A549 (cell line): ENCODE measurements at regions not wholly inside any gene's neighbourhood (a gene's known extent, or its start where the extent isn't known, plus 50 kb on each side); places are given as distances from the start of the nearest gene placed in this dataset.

Experiments used
- ATAC-seq, 2 experiments: fragments of 200-7000 bp in 1 of 2; fragments of >200 bp in 1 of 2; cut with Nextera tagmentation in 1 of 2; cut with Tn5 transposase in 1 of 2; 3 replicates each; pipeline versions ENCODE4 v1.8.0 to v1.9.1; 2018 to 2020; ENCODE audit warnings: mild to moderate bottlenecking in 1 of 2, moderate library complexity in 1 of 2
- CTCF ChIA-PET: fragments of 300-600 bp; sonication (Branson Sonifier 250); formaldehyde crosslinking; extraction: SDS; loops from one replicate; lab custom pipeline; 2021; ENCODE audit warnings: antibody characterized with exemption, inconsistent platforms; lab: Yijun Ruan, JAX
- POLR2A ChIA-PET: fragments of 350-600 bp; formaldehyde crosslinking; extraction: SDS; loops from one replicate; lab custom pipeline; 2021; ENCODE audit warnings: antibody characterized with exemption, inconsistent platforms; lab: Yijun Ruan, JAX
- DNase-seq, 2 experiments: peaks; one replicate each; pipeline versions ENCODE4 v3.0.0 to v3.0.0-alpha.2; 2011 to 2016; ENCODE audit warnings: low read depth in 1 of 2, low spot score in 1 of 2
- FAIRE-seq: peaks from 2 replicates; lab custom pipeline; 2011; peaks lifted over from hg19 to GRCh38; lab: Jason Lieb, UNC
- H3K27ac ChIP-seq, 2 experiments: fragments of >200 bp; sonication (Bioruptor Twin); formaldehyde crosslinking; 3 replicates each; pipeline ENCODE4 v1.5.1; 2016 to 2017
- H3K4me1 ChIP-seq: fragments of >200 bp; sonication (Bioruptor Twin); formaldehyde crosslinking; 3 replicates; pipeline ENCODE4 v1.6.1; 2016
- H3K4me2 ChIP-seq: fragments of >200 bp; sonication (Bioruptor Twin); formaldehyde crosslinking; 3 replicates; pipeline ENCODE4 v1.6.1; 2016
- H3K4me3 ChIP-seq: fragments of >200 bp; sonication (Bioruptor Twin); formaldehyde crosslinking; 3 replicates; pipeline ENCODE4 v1.5.1; 2016
- H3K9me3 ChIP-seq: fragments of >200 bp; sonication (Bioruptor Twin); formaldehyde crosslinking; 3 replicates; pipeline ENCODE4 v1.6.1; 2016
- ATOH8 ChIP-seq: fragments of 250-450 bp; sonication (Bioruptor Pico); IDR thresholded peaks from 2 replicates; pipeline ENCODE4 v1.5.0; 2020; ENCODE audit warnings: low read depth, mild to moderate bottlenecking, moderate library complexity
- BCL3 ChIP-seq: fragments of >200 bp; sonication (Bioruptor Twin); formaldehyde crosslinking; IDR thresholded peaks from 3 replicates; pipeline ENCODE4 v1.6.1; 2016
- CBX2 ChIP-seq: fragments of 200-600 bp; sonication (generic); IDR thresholded peaks from 2 replicates; pipeline ENCODE4 v1.6.1; 2016; ENCODE audit warnings: low read depth, mild to moderate bottlenecking, borderline replicate concordance
- CEBPB ChIP-seq, 2 experiments: fragments of >200 bp in 1 of 2; sonication (Bioruptor Twin) in 1 of 2; formaldehyde crosslinking in 1 of 2; IDR thresholded peaks; 2 replicates each; pipeline ENCODE4 v1.6.1; 2012 to 2016
- CHD4 ChIP-seq: fragments of 200-600 bp; sonication (generic); IDR thresholded peaks from 2 replicates; pipeline ENCODE4 v1.6.1; 2016; ENCODE audit warnings: antibody characterized with exemption, mild to moderate bottlenecking, borderline replicate concordance
- EHF ChIP-seq: fragments of 250-450 bp; sonication (Bioruptor Pico); IDR thresholded peaks from 2 replicates; pipeline ENCODE4 v1.5.0; 2020; ENCODE audit warnings: mild to moderate bottlenecking
- EHMT2 ChIP-seq: fragments of 200-600 bp; sonication (generic); IDR thresholded peaks from 2 replicates; pipeline ENCODE4 v1.6.1; 2016; ENCODE audit warnings: antibody characterized with exemption, low read depth, mild to moderate bottlenecking, moderate library complexity
- ELK1 ChIP-seq: fragments of 150-350 bp; IDR thresholded peaks from 2 replicates; pipeline ENCODE4 v1.6.1; 2014; ENCODE audit warnings: low read depth, mild to moderate bottlenecking, low read length
- FOSB ChIP-seq: fragments of 250-450 bp; sonication (Bioruptor Pico); IDR thresholded peaks from 2 replicates; pipeline ENCODE4 v1.5.0; 2020; ENCODE audit warnings: mild to moderate bottlenecking, moderate library complexity
- FOSL2 ChIP-seq, 2 experiments: fragments of 450-650 bp in 1 of 2; fragments of >200 bp in 1 of 2; sonication (Bioruptor Twin) in 1 of 2; formaldehyde crosslinking; IDR thresholded peaks; 2 replicates each; pipeline versions ENCODE4 v1.5.0 to v1.6.1; 2016 to 2020; ENCODE audit warnings: mild to moderate bottlenecking in 1 of 2, moderate library complexity in 1 of 2
- FOXS1 ChIP-seq: fragments of 250-450 bp; sonication (Bioruptor Pico); IDR thresholded peaks from 2 replicates; pipeline ENCODE4 v1.5.0; 2020; ENCODE audit warnings: mild to moderate bottlenecking, moderate library complexity
- GATA3 ChIP-seq: IDR thresholded peaks from 2 replicates; pipeline ENCODE4 v1.6.1; 2012; ENCODE audit warnings: borderline replicate concordance
- HDAC2 ChIP-seq: fragments of 200-600 bp; sonication (generic); IDR thresholded peaks from 2 replicates; pipeline ENCODE4 v1.6.1; 2016
- HOXB5 ChIP-seq: fragments of 250-450 bp; sonication (Bioruptor Pico); IDR thresholded peaks from 2 replicates; pipeline ENCODE4 v1.5.0; 2020; ENCODE audit warnings: mild to moderate bottlenecking, moderate library complexity
- JUN ChIP-seq, 2 experiments: fragments of >200 bp; sonication (Bioruptor Twin); formaldehyde crosslinking; IDR thresholded peaks; 2 replicates in 1 of 2; 3 replicates in 1 of 2; pipeline ENCODE4 v1.6.1; 2016 to 2017
- JUNB ChIP-seq: fragments of >200 bp; sonication (Bioruptor Twin); formaldehyde crosslinking; IDR thresholded peaks from 2 replicates; pipeline ENCODE4 v1.6.1; 2016
- KDM1A ChIP-seq: fragments of 200-600 bp; sonication (generic); IDR thresholded peaks from 2 replicates; pipeline ENCODE4 v1.6.1; 2016; ENCODE audit warnings: low read depth, mild to moderate bottlenecking
- KDM5A ChIP-seq: fragments of 200-600 bp; sonication (generic); IDR thresholded peaks from 2 replicates; pipeline ENCODE4 v1.6.1; 2016; ENCODE audit warnings: antibody characterized with exemption, mild to moderate bottlenecking
- MAFK ChIP-seq: fragments of 450-650 bp; IDR thresholded peaks from 2 replicates; pipeline ENCODE4 v1.6.1; 2014; ENCODE audit not compliant: partially characterized antibody
- MAX ChIP-seq: IDR thresholded peaks from 2 replicates; pipeline ENCODE4 v1.6.1; 2012
- MAZ ChIP-seq: fragments of 150-350 bp; IDR thresholded peaks from 2 replicates; pipeline ENCODE4 v1.6.1; 2014; ENCODE audit warnings: antibody characterized with exemption, low read depth, low read length, borderline replicate concordance
- NR3C1 ChIP-seq: fragments of >200 bp; sonication (Bioruptor Twin); formaldehyde crosslinking; IDR thresholded peaks from 3 replicates; pipeline ENCODE4 v1.6.1; 2017
- POLR2AphosphoS2 ChIP-seq: conservative IDR thresholded peaks from 2 replicates; pipeline ENCODE4 v1.6.1; 2012; ENCODE audit warnings: low read length, improper control_type of control experiment, inconsistent platforms
- RAD21 ChIP-seq, 2 experiments: fragments of >200 bp in 1 of 2; sonication (Bioruptor Twin) in 1 of 2; formaldehyde crosslinking in 1 of 2; IDR thresholded peaks in 1 of 2; conservative IDR thresholded peaks in 1 of 2; 2 replicates in 1 of 2; 3 replicates in 1 of 2; pipeline ENCODE4 v1.6.1; 2012 to 2018; ENCODE audit warnings: inconsistent platforms in 1 of 2
- RARB ChIP-seq: fragments of 250-450 bp; sonication (Bioruptor Pico); IDR thresholded peaks from 2 replicates; pipeline ENCODE4 v1.8.0; 2021; ENCODE audit warnings: mild to moderate bottlenecking, moderate library complexity
- RCOR1 ChIP-seq: fragments of 150-350 bp; IDR thresholded peaks from 2 replicates; pipeline ENCODE4 v1.6.1; 2014; ENCODE audit warnings: antibody characterized with exemption, low read length, low read depth
- RFX5 ChIP-seq: fragments of 450-650 bp; IDR thresholded peaks from 2 replicates; pipeline ENCODE4 v1.7.1; 2014; ENCODE audit warnings: antibody characterized with exemption, mild to moderate bottlenecking, moderate library complexity
- SMC3 ChIP-seq: fragments of >200 bp; sonication (Bioruptor Twin); formaldehyde crosslinking; IDR thresholded peaks from 3 replicates; pipeline ENCODE4 v1.6.1; 2018; ENCODE audit warnings: inconsistent platforms
- TP53 ChIP-seq: fragments of 250-450 bp; sonication (Bioruptor Pico); IDR thresholded peaks from 2 replicates; pipeline ENCODE4 v1.5.0; 2021; ENCODE audit warnings: mild to moderate bottlenecking, moderate library complexity
- USF2 ChIP-seq: fragments of 450-650 bp; IDR thresholded peaks from 2 replicates; pipeline ENCODE4 v1.6.1; 2014; ENCODE audit warnings: antibody characterized with exemption
- ZFP36 ChIP-seq: fragments of 450-650 bp; IDR thresholded peaks from 2 replicates; pipeline ENCODE4 v1.6.1; 2014; ENCODE audit warnings: borderline replicate concordance; ENCODE audit not compliant: partially characterized antibody
- ZNF302 ChIP-seq: fragments of 250-450 bp; sonication (Bioruptor Pico); IDR thresholded peaks from 2 replicates; pipeline ENCODE4 v1.9.0; 2021; ENCODE audit warnings: inconsistent platforms, mild to moderate bottlenecking, moderate library complexity
- WGBS: methylation state at CpG from one replicate; pipeline ENCODE4 v1.1.6; 2017; ENCODE audit errors: missing lambda C conversion rate; 5-methylcytosine and 5-hydroxymethylcytosine counted together

GRCh38 chr12:114090211-114090610, 124.1 kb upstream of the RBM19 start:
- Histone ChIP-seq H3K9me3 (no peaks in the 10 kb centered on the region), H3K4me1 (no peaks in the 10 kb centered on the region), H3K27ac (no peak overlapping the region), H3K4me2 (no peak overlapping the region), H3K4me3 (no peak overlapping the region)
- ChIA-PET CTCF (no interaction called here), POLR2A (no interaction called here)
- TF ChIP-seq POLR2AphosphoS2 = no peak
- no peak for TF ChIP-seq HDAC2
- no peak for TF ChIP-seq ATOH8 (CRISPR knock-in tag)
- no peak for TF ChIP-seq JUNB
- TF ChIP-seq FOSL2 (IDR thresholded peaks at IDR 0.05) = no peak
- no peak for TF ChIP-seq FOSL2 (CRISPR knock-in tag; IDR thresholded peaks at IDR 0.05)
- no peak for TF ChIP-seq JUN (IDR thresholded peaks at IDR 0.05)
- no peak for TF ChIP-seq MAFK
- TF ChIP-seq FOXS1 (CRISPR knock-in tag) = no peak
- TF ChIP-seq CBX2 = no peak
- no peak for TF ChIP-seq SMC3
- TF ChIP-seq EHMT2 = no peak
- no peak for DNase-seq
- no peak for ATAC-seq
- no peak for FAIRE-seq
- WGBS = 8% methylated on average over 5 of the region's 5 CpGs

GRCh38 chr12:114073076-114073475, 107.0 kb upstream of the RBM19 start:
- TF ChIP-seq RCOR1 (no peak), GATA3 (no peak), CHD4 (no peak), CEBPB (IDR thresholded peaks at IDR 0.05) (no peak), NR3C1 (no peak), FOSL2 (IDR thresholded peaks at IDR 0.05) (no peak), FOSL2 (CRISPR knock-in tag; IDR thresholded peaks at IDR 0.05) (no peak), RARB (no peak), EHMT2 (no peak), USF2 (no peak), CBX2 (no peak), HOXB5 (CRISPR knock-in tag) (no peak), FOXS1 (CRISPR knock-in tag) (no peak), JUN (IDR thresholded peaks at IDR 0.05) (no peak)
- FAIRE-seq (no peak), DNase-seq (no peak), ATAC-seq (no peak)
- H3K4me3 ChIP-seq = no peak overlapping the region
- no peak overlapping the region for H3K27ac ChIP-seq
- H3K9me3 ChIP-seq = no peaks in the 10 kb centered on the region
- 57% methylated on average over 3 of the region's 3 CpGs for WGBS
- H3K4me1 ChIP-seq = no peaks in the 10 kb centered on the region
- ChIA-PET CTCF (interaction anchor here (0.6 kb wide), 1 partner anchor 508 kb away, joined by 3 read pairs; no protein-coding TSS in a partner anchor), POLR2A (no interaction called here)
- H3K4me2 ChIP-seq = no peak overlapping the region

- WGBS = 1% methylated on average over 2 of the region's 2 CpGs
Measured at GRCh38 chr12:114069507-114069906, 103.4 kb upstream of the RBM19 start.

More at GRCh38 chr12:114069507-114069906, 103.4 kb upstream of the RBM19 start:
- Histone ChIP-seq H3K4me2 (no peak overlapping the region), H3K27ac (no peak overlapping the region), H3K9me3 (no peaks in the 10 kb centered on the region), H3K4me3 (no peak overlapping the region), H3K4me1 (no peaks in the 10 kb centered on the region)
- TF ChIP-seq FOSB (no peak), FOXS1 (CRISPR knock-in tag) (no peak), RARB (no peak), GATA3 (no peak), ZFP36 (no peak), ELK1 (no peak), TP53 (no peak), RAD21 (conservative IDR thresholded peaks at IDR 0.05 in 1 of 2, IDR thresholded peaks at IDR 0.05 in 1 of 2) (no peak), KDM1A (no peak), SMC3 (no peak), KDM5A (no peak), RFX5 (no peak), MAZ (no peak), JUNB (no peak), EHF (no peak), ZNF302 (CRISPR knock-in tag) (no peak), MAX (no peak), EHMT2 (no peak), BCL3 (no peak)
- ATAC-seq (no peak), FAIRE-seq (no peak), DNase-seq (no peak)
- CTCF ChIA-PET = no interaction called here
- POLR2A ChIA-PET = no interaction called here
